AG09319 (cell line): ENCODE measurements at regions not wholly inside any gene's neighbourhood (a gene's known extent, or its start where the extent isn't known, plus 50 kb on each side); places are given as distances from the start of the nearest gene placed in this dataset.

Experiments used
- DNase-seq: peaks from one replicate; pipeline ENCODE4 v3.0.0-alpha.2; 2010; ENCODE audit warnings: low read depth; ENCODE audit errors: extremely low read depth
- CTCF ChIP-seq: IDR thresholded peaks from 2 replicates; pipeline ENCODE4 v1.5.1; 2011; ENCODE audit warnings: low read depth, mild to moderate bottlenecking, inconsistent platforms, low read length, moderate library complexity

- no peak for DNase-seq
- TF ChIP-seq CTCF, result no peak
Measured at GRCh38 chr10:91724933-91725332, 73.3 kb upstream of the TNKS2 start.

GRCh38 chr10:91713461-91714072 is 80.7 kb upstream of the PPP1R3C start:
- TF ChIP-seq CTCF, result no peak
- peak; percentile 35 for DNase-seq

GRCh38 chr10:91711885-91712680 is 79.2 kb upstream of the PPP1R3C start:
- no peak for DNase-seq
- TF ChIP-seq CTCF, result no peak

- no peak for TF ChIP-seq CTCF
- peak; percentile 39 for DNase-seq
Measured at GRCh38 chr10:91709394-91709798, 76.5 kb upstream of the PPP1R3C start.

GRCh38 chr10:91708174-91708861 is 75.4 kb upstream of the PPP1R3C start:
- TF ChIP-seq CTCF, result no peak
- DNase-seq, result no peak

- no peak for DNase-seq
- no peak for TF ChIP-seq CTCF
Measured at GRCh38 chr10:91707236-91707635, 74.4 kb upstream of the PPP1R3C start.
